Muscle of arm (tissue), 1 donor: ENCODE measurements at regions not wholly inside any gene's neighbourhood (a gene's known extent, or its start where the extent isn't known, plus 50 kb on each side); places are given as distances from the start of the nearest gene placed in this dataset.
"Not testable (repeated sequence)": the region's sequence is repeated elsewhere in the genome, so short reads cannot be mapped to it uniquely, and the experiment has no call there.

Source experiments
- DNase-seq: peaks from one replicate; pipeline ENCODE4 v3.0.0-alpha.2; 2013

DNA sequence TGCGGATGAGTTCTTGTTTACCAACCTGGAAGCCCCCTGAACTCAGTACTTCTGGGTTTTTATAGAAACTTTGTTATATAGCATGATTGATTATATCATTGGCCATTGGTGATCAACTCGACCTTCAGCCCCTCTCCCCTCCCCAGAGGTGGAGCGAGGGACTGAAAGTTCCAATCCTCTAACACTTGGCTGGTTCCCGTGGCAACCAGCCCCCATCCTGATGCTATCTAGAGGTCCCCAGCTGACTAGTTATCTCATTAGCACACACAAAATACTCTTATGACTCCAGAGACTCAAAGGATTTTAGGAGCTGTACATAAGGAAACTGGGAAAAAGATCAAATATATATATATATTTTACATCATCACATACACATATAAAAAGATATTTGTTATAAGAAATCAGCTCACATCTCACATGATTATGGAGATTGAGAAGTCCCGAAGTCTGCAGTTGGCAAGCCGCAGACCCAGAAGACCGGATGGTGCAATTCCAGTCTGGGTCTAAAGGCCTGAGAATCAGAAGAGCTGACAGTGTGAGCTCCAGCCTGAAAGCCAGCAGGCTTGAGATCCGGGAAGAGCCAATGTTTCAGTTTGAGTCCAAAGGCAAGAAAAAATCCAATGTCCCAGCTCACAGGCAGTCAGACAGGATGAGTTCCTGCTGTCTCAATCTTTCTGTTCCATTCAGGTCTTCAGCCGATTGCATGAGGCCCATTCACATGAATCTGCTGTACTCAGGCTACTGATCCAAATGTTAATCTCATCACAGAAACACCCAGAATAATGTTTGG is 179.3 kb upstream of the DTNBP1 start:
- DNase-seq = peak; percentile 16

DNA sequence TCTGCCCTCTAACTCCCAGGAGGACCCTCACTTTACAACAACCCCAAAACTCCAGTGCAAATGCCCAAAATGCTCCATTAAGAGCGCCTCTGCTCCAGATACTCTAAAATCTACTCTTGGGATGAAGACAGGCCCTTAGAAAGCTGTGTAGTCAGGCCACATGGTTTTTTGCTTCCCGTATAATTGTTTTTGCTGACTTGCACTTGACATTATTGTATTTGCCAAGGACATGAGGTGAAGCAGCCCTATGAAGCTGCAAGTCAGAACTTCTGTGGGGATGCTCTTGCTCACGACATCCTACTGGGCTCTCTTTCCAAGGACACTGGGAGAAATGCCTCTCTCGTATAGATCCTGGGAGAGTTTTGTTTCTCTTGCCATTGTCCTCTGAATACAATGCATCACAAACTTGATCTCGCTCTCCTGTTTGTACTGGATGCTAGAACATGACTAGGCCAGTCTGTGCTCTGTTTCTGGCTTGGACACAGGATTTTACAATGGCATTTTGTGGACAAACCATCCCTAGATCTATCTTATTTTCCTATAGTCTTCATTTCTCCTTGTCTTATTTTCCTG is 177.2 kb upstream of the DTNBP1 start:
- no peak for DNase-seq

DNA sequence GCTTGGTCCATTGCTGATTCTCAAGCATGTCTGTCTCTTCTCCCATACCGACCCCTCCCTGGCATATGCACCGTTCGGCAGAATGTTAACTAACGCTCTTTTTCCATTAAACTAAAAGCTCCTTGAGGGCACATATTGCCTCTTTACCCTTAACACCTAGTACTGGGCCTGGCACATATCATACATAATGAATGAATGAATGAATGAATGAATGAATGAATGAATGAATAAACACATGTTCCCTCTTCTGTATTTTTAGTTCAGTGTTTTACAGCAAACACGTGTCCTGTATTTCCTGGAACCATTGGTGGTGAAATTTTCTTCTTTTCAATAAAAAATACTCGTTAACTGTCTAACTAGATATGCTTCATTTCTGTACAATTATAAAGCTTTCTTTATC is 174.4 kb upstream of the DTNBP1 start:
- no peak for DNase-seq

DNA sequence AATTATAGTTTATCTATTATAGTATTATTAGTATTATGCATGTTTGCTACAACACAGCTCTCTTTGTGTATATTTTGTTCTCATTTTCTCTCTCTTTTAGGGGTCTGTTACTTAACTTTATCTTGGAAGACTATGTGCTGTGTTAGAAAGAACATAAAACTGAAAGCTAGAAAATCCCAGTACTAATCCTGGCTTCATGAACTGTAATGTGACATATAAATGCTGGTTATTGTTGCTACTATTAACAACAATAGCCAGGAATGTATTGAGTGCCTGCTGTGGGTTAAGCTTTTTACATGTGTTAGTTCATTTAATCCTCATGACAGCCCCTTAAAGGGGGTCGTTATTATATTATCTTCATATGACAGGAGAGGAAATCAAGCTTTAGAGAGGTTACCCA is 170.0 kb upstream of the DTNBP1 start:
- no peak for DNase-seq

DNA sequence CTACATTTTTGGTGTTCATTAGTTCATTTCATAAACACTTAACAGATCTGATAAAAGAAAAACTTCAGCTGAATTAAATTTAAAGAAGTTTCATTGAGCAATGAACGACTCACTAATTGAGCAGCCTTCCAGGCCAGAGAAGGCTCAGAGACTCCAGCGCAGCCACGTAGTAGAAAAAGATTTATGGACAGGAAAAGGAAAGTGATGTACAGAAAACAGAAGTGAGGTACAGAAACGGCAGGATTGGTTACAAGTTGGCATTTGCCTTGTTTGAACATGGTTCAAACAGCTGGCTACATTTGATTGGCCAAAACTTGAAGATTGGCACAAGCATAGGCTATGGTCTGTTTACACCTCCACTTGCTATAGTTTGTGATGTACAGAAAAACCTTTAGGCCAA is 166.3 kb upstream of the DTNBP1 start:
- no peak for DNase-seq

DNA sequence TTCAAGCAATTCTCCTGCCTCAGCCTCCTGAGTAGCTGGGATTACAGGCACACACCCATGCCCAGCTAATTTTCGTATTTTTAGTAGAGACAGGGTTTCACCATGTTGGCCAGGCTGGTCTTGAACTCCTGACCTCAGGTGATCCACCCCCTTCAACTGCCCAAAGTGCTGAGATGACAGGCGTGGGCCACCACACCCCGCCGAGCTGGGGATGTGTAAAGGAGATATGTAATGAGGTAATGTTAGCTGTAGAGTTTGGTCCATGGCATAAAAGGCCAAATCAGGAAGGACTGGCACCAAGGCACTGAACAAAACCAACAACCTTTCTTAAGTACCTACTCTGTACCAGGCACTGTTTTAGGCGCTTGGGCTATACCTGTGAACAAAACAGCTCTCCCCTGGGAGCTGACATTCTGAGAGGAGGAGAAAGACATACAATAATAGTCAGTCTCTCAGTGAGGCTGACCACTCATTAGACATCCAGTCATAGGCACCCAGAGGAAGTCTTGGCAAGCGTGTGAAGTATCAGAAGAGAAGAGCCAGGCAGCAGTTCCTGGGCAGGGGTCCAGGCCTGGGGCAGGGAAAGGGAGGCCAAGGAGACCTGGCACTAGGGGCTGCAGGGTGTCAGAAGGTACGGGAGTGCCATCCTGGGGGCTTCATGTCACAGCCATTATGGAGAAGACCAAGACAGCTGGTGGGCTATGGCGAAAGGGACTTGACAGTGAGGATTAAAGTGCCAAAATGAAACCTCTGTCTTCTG is 164.8 kb upstream of the DTNBP1 start:
- no peak for DNase-seq

DNA sequence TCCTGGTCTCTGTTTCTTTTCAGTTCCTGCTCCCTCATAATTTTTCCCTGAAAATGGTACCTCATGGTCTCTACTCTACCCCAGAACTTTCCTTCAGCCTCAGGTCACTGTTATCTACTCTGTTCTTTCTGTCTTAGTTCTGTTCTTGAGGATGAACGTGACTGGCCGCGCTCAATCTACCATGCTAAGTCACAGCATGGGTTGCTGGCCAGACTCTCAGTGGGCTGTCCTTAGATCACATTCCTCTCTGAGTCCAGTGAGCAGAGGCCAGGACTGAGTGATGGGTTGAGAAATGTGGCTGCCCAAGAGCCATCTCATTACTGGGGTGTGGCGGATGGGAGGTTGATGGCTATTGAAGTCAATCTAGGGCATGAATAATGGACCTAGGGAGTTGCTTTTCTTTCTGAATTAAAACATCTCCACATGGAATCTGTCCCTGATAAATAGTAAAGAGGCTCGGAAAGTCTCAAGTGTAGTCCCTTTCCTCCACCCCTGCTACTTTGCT is 164.0 kb upstream of the DTNBP1 start:
- no peak for DNase-seq

DNA sequence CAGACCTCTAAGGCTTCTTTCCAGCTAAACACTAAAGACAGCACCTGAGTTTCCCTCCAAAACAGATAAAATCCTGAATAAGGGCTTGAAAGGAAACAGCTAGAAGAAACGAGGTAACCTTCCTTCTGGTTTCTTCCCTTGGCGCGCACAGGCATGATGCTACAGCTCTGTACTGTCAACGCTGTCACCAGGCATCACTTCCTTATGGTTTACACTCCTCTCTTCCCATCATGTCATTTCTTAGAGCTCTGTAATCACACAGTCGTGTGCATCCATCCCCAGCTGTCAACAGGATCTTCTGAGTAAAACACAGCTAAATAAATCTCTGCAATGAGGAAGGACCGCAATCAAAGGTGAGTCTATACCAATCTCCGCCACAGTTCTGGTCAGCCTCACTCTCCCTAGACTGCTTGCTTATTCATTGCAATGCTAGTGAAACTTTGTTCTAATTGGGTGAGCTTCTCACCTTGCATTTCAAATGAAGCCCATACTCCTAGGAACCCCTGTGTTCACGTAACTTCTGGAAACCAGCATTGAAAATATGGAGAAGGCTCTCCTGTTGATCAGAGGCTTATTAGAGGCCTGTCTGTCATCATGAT is 162.6 kb upstream of the DTNBP1 start:
- DNase-seq = no peak

DNA sequence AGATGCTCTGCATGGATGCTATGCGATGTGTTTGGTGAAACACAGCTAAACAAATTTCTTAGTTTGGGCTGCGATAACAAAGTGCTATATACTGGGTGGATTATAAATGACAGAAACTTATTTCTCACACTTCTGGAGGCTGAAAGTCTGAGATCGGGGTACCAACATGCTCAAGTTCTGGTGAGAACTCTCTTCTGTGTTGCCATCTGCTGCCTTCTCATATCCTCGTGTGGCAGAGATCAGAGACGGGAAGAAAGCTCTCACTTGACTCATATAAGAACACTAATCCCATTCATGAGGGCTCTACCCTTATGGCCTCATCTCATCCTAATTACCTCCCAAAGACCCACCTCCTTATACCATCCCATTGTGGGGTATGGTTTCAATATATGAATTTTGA is 162.0 kb upstream of the DTNBP1 start:
- no peak for DNase-seq

DNA sequence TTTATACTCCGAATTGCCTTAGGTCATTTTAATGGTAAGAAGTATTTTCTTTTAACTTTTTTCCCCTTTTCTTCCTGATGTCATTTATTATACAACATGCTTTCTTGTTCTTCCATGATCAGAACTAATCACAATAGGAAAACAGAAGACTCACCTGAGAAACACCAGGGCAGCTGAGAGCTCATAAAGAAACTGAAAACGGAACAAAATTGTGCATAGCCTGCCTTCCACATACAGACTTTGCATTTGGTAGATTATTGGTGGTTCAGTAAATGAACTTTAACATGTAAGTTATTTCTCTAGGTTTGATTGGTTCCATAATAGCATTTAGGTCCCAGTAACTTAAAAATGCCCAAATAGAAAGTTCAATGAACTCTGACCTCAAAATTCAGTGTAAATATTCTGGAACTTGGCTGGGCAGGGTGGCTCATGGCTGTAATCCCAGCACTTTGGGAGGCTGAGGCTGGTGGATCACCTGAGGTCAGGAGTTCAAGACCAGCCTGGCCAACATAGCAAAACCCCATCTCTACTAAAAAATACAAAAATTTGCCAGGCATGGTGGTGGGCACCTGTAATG is 161.1 kb upstream of the DTNBP1 start:
- DNase-seq = no peak

DNA sequence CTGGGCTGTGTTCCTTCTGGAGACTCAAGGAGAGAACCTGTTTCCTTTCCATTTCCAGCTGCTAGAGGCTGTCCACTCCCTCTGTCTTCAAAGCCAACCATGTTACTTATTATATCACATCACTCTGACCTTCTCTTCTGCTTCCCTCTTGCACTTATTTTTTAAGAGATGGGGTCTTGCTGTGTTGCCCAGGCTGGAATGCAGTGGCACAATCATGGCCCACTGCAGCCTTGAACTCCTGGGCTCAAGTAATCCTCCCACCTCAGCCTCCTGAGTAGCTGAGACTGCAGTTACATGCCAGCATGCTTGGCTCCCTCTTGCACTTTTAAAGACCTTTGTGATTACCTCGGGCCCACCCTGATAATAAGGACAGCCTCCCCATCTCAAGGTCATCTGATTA is 160.0 kb upstream of the DTNBP1 start:
- no peak for DNase-seq

DNA sequence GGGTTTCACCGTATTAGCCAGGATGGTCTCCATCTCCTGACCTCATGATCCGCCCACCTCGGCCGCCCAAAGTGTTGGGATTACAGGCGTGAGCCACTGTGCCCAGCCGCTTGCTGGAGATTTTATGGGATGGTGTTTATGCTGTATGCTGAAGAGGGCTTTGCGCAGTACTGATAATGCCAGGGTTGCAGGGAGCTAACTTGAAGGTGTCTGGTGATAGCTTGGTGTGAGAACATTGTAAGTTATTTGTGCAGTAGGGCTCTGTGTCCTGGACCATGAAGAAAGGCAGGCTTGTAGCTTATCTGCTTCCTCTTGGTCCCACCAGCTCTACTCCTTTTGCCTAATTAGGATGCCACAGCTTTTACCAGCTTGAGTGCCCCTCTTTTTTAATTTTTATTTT is 157.0 kb upstream of the DTNBP1 start:
- no peak for DNase-seq

DNA sequence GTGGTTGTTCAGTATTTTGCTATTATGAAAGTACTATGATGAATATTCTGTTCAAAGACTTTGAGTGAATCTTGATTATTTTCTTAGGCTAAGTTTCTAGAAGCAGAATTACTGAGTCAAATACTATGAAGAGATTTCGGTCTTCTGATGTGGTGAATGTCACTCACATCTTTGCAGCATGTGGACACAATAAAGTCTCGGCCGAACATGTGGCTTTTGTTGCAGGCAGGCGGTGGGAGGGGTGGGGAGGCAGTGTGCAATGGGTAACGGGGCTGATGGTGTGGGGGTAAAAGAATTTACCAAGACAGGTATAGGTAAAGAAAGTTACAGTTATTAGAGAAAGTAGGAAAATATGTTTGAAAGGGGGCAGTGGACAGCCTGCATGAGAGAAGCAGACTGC is 156.4 kb upstream of the DTNBP1 start:
- DNase-seq = no peak

DNA sequence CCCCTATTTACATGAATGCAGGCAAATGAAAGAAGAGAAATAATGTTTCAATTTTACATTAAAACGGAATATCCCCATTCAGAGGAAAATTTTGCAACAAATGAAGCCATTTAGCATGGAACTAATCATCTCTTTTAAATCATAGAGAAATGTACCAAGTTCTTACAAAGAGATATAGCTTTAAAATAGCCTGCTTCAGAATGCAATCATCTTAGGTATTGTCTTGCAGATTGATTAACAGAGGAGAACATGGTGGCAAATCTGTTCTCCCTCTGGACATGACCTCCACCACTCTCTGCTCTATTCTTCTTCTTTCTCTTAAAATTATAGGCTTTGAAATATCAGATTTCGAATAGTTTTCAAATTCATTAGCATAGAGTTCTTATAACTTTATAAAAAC is 155.7 kb upstream of the DTNBP1 start:
- DNase-seq = no peak

DNA sequence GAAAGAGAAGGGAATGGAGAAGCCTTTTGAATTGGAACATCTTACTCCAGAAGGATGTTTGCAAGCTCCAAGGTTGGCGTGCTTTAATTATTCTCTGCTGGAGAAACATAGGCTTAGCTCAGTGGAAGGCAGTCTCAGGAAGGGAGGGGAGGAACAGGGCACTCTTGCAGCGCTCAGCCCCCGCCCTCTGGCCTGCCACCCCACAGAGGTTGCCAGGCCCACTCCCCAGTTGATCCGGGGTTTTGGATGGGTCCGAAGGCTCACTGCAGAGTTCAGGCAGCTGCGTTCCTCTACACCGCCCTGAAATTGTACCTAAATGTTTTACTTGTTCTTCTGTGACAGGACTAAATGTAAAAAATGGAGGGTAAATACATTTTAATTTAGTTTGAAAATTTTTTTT is 155.2 kb upstream of the DTNBP1 start:
- no peak for DNase-seq

DNA sequence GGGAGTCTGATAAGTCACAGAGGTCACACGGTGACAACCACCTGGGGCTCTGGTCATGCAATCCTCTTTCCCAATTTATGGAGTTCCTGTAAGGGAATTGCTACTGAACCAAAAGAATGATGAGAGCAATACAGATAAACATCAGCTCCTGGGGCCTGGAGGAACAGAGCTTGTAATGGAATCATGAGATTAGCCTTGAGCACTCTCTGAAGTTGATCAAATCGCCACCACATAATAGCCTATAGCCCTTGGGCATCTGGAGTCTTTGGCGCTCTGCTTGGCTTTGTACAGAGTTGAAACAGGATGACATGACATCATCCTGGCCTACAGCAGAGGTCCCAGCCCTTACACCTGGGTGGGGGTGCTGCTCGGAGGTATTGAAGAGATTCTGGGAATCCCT is 154.3 kb upstream of the DTNBP1 start:
- no peak for DNase-seq

DNA sequence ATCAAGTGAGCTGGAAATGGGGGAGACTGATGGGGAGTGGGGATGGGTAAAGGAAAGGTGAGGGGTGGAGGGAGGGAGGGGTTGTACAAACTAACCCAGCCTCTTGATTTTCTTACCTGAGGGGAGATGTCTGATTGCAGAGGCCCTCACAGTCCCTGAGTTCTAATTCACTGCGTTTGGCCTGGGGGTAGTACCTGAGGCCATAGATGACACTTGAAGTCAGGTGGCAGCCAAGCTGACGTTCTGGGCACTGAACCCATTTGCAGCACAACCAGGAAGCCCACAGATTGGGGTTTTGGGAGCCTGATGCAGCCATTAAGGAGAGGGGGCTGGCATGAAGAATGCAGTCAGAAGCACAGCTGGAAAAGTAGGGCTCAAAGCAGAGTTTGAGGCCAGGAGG is 153.8 kb upstream of the DTNBP1 start:
- DNase-seq = no peak

DNA sequence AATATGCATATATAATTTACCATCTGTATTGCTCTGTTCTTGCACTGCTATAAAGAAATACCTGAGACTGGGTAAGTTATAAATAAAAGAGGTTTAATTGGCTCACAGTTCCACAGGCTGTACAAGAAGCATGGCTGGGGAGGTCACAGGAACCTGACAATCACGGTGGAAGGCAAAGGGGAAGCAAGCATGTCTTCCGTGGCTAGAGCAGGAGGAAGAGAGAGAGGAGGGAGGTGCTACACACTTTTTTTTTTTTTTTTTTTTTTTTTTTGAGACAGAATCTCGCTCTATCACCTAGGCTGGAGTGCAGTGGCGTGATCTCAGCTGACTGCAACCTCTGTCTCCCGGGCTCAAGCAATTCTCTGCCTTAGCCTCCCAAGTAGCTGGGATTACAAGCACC is 150.9 kb upstream of the DTNBP1 start:
- not testable (repeated sequence) for DNase-seq

DNA sequence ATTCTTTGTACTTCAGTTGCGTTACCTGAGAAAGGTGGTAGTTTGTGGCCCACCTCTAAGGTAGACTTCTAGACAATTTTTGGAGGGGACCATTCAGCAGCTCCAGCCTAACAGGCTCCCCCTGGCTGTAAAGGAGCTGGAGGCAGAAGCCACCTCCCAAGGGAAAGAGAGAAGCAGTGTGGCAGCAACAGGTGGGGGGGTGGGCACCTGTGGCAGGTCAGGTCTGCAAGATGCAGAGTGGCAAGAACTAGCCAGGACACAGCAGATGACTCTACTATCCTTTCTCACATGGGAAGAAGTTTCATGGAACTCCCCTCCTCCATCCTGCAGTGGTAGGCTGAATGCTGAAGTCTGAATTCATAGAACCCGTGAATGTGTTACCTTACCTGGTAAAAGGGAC is 148.3 kb upstream of the DTNBP1 start:
- no peak for DNase-seq

DNA sequence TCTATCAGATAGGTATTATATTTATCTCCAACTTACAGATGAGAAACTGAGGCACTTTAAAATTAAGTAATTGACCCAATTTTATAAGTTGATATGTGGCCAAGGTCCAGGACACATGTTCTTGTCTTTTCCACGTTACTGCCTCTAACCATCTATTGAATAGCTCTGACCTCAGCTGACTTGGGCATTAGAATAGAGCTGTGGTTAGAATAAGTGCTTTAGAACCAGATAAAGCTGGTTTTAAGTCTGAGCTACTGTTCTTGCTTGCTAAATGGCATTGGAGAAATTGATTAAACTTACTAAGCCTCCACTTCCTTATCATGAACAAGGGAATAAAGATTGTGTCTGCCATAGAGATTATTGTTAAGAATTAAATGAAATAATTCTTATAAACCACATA is 147.8 kb upstream of the DTNBP1 start:
- DNase-seq = no peak

DNA sequence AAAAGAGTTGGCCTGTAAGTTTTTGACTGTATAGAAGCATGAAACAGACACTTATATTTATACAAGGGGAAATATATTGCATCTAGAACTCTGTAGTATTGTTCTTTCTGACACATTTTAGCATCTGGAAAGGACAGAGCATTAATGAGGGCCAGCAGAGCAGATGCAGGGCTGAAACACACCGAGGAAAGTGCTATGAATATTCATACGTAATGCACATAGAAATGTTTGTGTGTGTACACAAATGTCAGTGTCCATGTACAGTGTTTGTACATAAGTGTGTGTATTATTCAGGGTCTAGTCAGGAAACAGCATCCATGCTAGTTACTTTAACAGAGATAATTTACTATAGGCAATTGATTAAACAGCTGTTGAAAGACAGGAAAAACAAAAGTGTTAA is 146.5 kb upstream of the DTNBP1 start:
- no peak for DNase-seq
